ENCODE measurements at regions not wholly inside any gene's neighbourhood (a gene's known extent, or its start where the extent isn't known, plus 50 kb on each side); places are given as distances from the start of the nearest gene placed in this dataset.

- Histone ChIP-seq H2BK20ac (ENCODE audit: low read length) (no peak overlapping the region), H3K4ac (replicated peaks; ENCODE audit: insufficient read length, low read depth, low read length) (no peak overlapping the region), H3K79me2 (ENCODE audit: control insufficient read depth in 1 of 2, insufficient read depth in 2 of 2, low read length in 2 of 2) (no peaks in the 10 kb centered on the region), H4K8ac (ENCODE audit: extremely low read depth, insufficient read depth, low read length) (no peak overlapping the region), H2BK12ac (ENCODE audit: low read depth, low read length) (no peak overlapping the region), H3K36me3 (ENCODE audit: control insufficient read depth in 2 of 4, insufficient read depth in 4 of 4, low read length in 3 of 4) (no peaks in the 10 kb centered on the region), H3K18ac (ENCODE audit: extremely low read depth, low read length) (no peak overlapping the region), H3K9ac (replicated peaks in 1 of 4; ENCODE audit: extremely low read depth in 1 of 4, low read depth in 3 of 4, low read length in 3 of 4) (no peak overlapping the region), H3K56ac (replicated peaks; ENCODE audit: insufficient read length, low read depth, low read length) (no peak overlapping the region), H3K4me2 (ENCODE audit: insufficient read depth in 1 of 2, low read depth in 2 of 2, low read length in 2 of 2) (no peak overlapping the region), H3K14ac (ENCODE audit: insufficient read length) (no peak overlapping the region), H3K9me3 (ENCODE audit: insufficient read depth in 2 of 2, low read depth in 1 of 2, low read length in 1 of 2) (no peaks in the 10 kb centered on the region), H2AFZ (ENCODE audit: low read length) (no peak overlapping the region), H3K23ac (ENCODE audit: insufficient read length) (no peak overlapping the region), H2BK5ac (ENCODE audit: low read depth, low read length) (no peak overlapping the region), H3K4me1 (replicated peaks in 1 of 4; ENCODE audit: control insufficient read depth in 3 of 4, insufficient read depth in 4 of 4, low read length in 3 of 4) (peaks cover 0 to 3% (median 0%) of the 10 kb centered on the region in 4 experiments; a peak in 2 of 7 replicates), H4K20me1 (replicated peaks in 1 of 2; ENCODE audit: control insufficient read depth in 1 of 2, insufficient read depth in 2 of 2, low read length in 2 of 2) (no peaks in the 10 kb centered on the region), H3K79me1 (ENCODE audit: low read depth, low read length) (0 out of 2 replicates have a peak, but pooled peaks cover 2% of the 10 kb centered on the region), H3K27me3 (replicated peaks in 1 of 4; ENCODE audit: control insufficient read depth in 3 of 4, extremely low read depth in 1 of 4, insufficient read depth in 3 of 4, low read length in 3 of 4) (peaks cover 0 to 2% (median 0%) of the 10 kb centered on the region in 4 experiments; a peak in 1 of 7 replicates), H3K23me2 (ENCODE audit: low read depth, low read length) (no peaks in the 10 kb centered on the region), H2BK15ac (ENCODE audit: low read length) (no peak overlapping the region), H2BK120ac (replicated peaks; ENCODE audit: low read depth, low read length) (no peak overlapping the region), H4K91ac (replicated peaks; ENCODE audit: insufficient read length, low read length) (no peak overlapping the region), H2AK5ac (ENCODE audit: low read depth, low read length) (no peak overlapping the region), H3K27ac (ENCODE audit: low read depth, low read length) (no peak overlapping the region), H3K4me3 (ENCODE audit: extremely low read depth in 1 of 4, insufficient read depth in 2 of 4, low read depth in 3 of 4, low read length in 4 of 4) (no peak overlapping the region), H4K5ac (ENCODE audit: insufficient read length, low read depth, low read length) (no peak overlapping the region)
- 90% methylated on average over 6 of the region's 6 CpGs; no CpG with 5 or more reads in 1 of the 2 experiments for WGBS, 2 experiments (ENCODE audit: extremely low coverage in 1 of 2, insufficient coverage in 1 of 2, insufficient read length in 1 of 2, insufficient replicate concordance in 2 of 2, low coverage in 1 of 2, low lambda C conversion rate in 2 of 2, missing lambda C conversion rate in 1 of 2)
- ChIA-PET POLR2A (ENCODE audit: partially characterized antibody) (no interaction called here), CTCF (ENCODE audit: partially characterized antibody) (interaction anchor here (0.7 to 1.1 kb wide), 2 partner anchors 49 to 152 kb away, joined by 4 read pairs; no protein-coding TSS in a partner anchor)
- TF ChIP-seq RFX5 (IDR thresholded peaks at IDR 0.05; ENCODE audit: borderline replicate concordance, low read depth, low read length) (no peak), SP4 (IDR thresholded peaks at IDR 0.05; ENCODE audit: low read length) (no peak)
- DNase-seq (ENCODE audit: low read depth in 1 of 2, low spot score in 2 of 2): no peak
- FAIRE-seq: no peak
These were observed 281.8 kb downstream of the SATB1 start for GRCh38 chr3:18143258-18143780.

Measured in H1 (cell line).